ENCODE measurements at regions not wholly inside any gene's neighbourhood (a gene's known extent, or its start where the extent isn't known, plus 50 kb on each side); places are given as distances from the start of the nearest gene placed in this dataset.

GRCh38 chr4:52477191-52477780, 181.8 kb downstream of the USP46 start:
- no peak for TF ChIP-seq CTCF (conservative IDR thresholded peaks at IDR 0.05; ENCODE audit: low read length)
- TF ChIP-seq EZH2phosphoT487 (IDR thresholded peaks at IDR 0.05; ENCODE audit: borderline replicate concordance, low read depth, low read length): no peak
